ENCODE measurements at regions not wholly inside any gene's neighbourhood (a gene's known extent, or its start where the extent isn't known, plus 50 kb on each side); places are given as distances from the start of the nearest gene placed in this dataset.

- Mint-ChIP-seq H3K4me1 (no peaks in the 10 kb centered on the region), H3K4me3 (no peak overlapping the region), H3K27ac (no peak overlapping the region), H3K9me3 (peaks cover 13% of the 10 kb centered on the region), H3K27me3 (ENCODE audit: low read depth, poor library complexity) (peaks cover 14% of the 10 kb centered on the region), H3K36me3 (ENCODE audit: low read depth) (no peaks in the 10 kb centered on the region)
- no peak for DNase-seq
- no peak for TF ChIP-seq CTCF (IDR thresholded peaks at IDR 0.05)
These were observed 745.9 kb downstream of the GALR1 start for GRCh38 chr18:77995593-77995992.

- H3K4me3 Mint-ChIP-seq = no peak overlapping the region
- no peak overlapping the region for H3K27ac Mint-ChIP-seq
- TF ChIP-seq CTCF (IDR thresholded peaks at IDR 0.05) = no peak
- no peak for DNase-seq
- peaks cover 14% of the 10 kb centered on the region for H3K27me3 Mint-ChIP-seq (ENCODE audit: low read depth, poor library complexity)
- no peaks in the 10 kb centered on the region for H3K36me3 Mint-ChIP-seq (ENCODE audit: low read depth)
- no peaks in the 10 kb centered on the region for H3K4me1 Mint-ChIP-seq
- H3K9me3 Mint-ChIP-seq = peaks cover 25% of the 10 kb centered on the region
These were observed 747.1 kb downstream of the GALR1 start for GRCh38 chr18:77996737-77997136.

GRCh38 chr18:78001811-78002210, 752.2 kb downstream of the GALR1 start:
- peaks cover 26% of the 10 kb centered on the region for H3K9me3 Mint-ChIP-seq
- H3K4me3 Mint-ChIP-seq = no peak overlapping the region
- peaks cover 26% of the 10 kb centered on the region for H3K4me1 Mint-ChIP-seq
- peaks cover 4% of the 10 kb centered on the region for H3K27me3 Mint-ChIP-seq (ENCODE audit: low read depth, poor library complexity)
- no peak overlapping the region for H3K27ac Mint-ChIP-seq
- no peak for DNase-seq
- no peak for TF ChIP-seq CTCF (IDR thresholded peaks at IDR 0.05)
- H3K36me3 Mint-ChIP-seq (ENCODE audit: low read depth) = no peaks in the 10 kb centered on the region

GRCh38 chr18:78006006-78006773, 756.5 kb downstream of the GALR1 start:
- peaks cover 33% of the 10 kb centered on the region for H3K4me1 Mint-ChIP-seq
- H3K27me3 Mint-ChIP-seq (ENCODE audit: low read depth, poor library complexity) = peaks cover 4% of the 10 kb centered on the region
- H3K36me3 Mint-ChIP-seq (ENCODE audit: low read depth) = peaks cover 6% of the 10 kb centered on the region
- peak overlapping the region; percentile 23 for H3K4me3 Mint-ChIP-seq
- TF ChIP-seq CTCF (IDR thresholded peaks at IDR 0.05) = no peak
- H3K9me3 Mint-ChIP-seq = peaks cover 24% of the 10 kb centered on the region
- H3K27ac Mint-ChIP-seq = no peak overlapping the region
- no peak for DNase-seq

- peaks cover 33% of the 10 kb centered on the region for H3K4me1 Mint-ChIP-seq
- TF ChIP-seq CTCF (IDR thresholded peaks at IDR 0.05) = no peak
- peaks cover 17% of the 10 kb centered on the region for H3K9me3 Mint-ChIP-seq
- no peak overlapping the region for H3K27ac Mint-ChIP-seq
- H3K27me3 Mint-ChIP-seq (ENCODE audit: low read depth, poor library complexity) = peaks cover 4% of the 10 kb centered on the region
- peak; percentile 12 for DNase-seq
- H3K4me3 Mint-ChIP-seq = peak overlapping the region; percentile 14
- peaks cover 6% of the 10 kb centered on the region for H3K36me3 Mint-ChIP-seq (ENCODE audit: low read depth)
These were observed 757.2 kb downstream of the GALR1 start for GRCh38 chr18:78006774-78007260.

- Mint-ChIP-seq H3K4me3 (no peak overlapping the region), H3K4me1 (peaks cover 21% of the 10 kb centered on the region), H3K9me3 (peaks cover 12% of the 10 kb centered on the region), H3K27ac (no peak overlapping the region), H3K27me3 (ENCODE audit: low read depth, poor library complexity) (peaks cover 4% of the 10 kb centered on the region), H3K36me3 (ENCODE audit: low read depth) (peaks cover 6% of the 10 kb centered on the region)
- no peak for DNase-seq
- no peak for TF ChIP-seq CTCF (IDR thresholded peaks at IDR 0.05)
These were observed 760.7 kb downstream of the GALR1 start for GRCh38 chr18:78010363-78010762.
